ENCODE measurements at regions not wholly inside any gene's neighbourhood (a gene's known extent, or its start where the extent isn't known, plus 50 kb on each side); places are given as distances from the start of the nearest gene placed in this dataset.

GRCh38 chrX:38954520-38954919 is 153.3 kb downstream of the MID1IP1 start:
- TF ChIP-seq POLR2A (IDR thresholded peaks at IDR 0.05) = no peak
- TF ChIP-seq, protein P1, sequence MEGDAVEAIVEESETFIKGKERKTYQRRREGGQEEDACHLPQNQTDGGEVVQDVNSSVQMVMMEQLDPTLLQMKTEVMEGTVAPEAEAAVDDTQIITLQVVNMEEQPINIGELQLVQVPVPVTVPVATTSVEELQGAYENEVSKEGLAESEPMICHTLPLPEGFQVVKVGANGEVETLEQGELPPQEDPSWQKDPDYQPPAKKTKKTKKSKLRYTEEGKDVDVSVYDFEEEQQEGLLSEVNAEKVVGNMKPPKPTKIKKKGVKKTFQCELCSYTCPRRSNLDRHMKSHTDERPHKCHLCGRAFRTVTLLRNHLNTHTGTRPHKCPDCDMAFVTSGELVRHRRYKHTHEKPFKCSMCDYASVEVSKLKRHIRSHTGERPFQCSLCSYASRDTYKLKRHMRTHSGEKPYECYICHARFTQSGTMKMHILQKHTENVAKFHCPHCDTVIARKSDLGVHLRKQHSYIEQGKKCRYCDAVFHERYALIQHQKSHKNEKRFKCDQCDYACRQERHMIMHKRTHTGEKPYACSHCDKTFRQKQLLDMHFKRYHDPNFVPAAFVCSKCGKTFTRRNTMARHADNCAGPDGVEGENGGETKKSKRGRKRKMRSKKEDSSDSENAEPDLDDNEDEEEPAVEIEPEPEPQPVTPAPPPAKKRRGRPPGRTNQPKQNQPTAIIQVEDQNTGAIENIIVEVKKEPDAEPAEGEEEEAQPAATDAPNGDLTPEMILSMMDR (IDR thresholded peaks at IDR 0.05) = no peak
